ENCODE measurements at regions not wholly inside any gene's neighbourhood (a gene's known extent, or its start where the extent isn't known, plus 50 kb on each side); places are given as distances from the start of the nearest gene placed in this dataset.
"Not testable (repeated sequence)": the region's sequence is repeated elsewhere in the genome, so short reads cannot be mapped to it uniquely, and the experiment has no call there.

DNA sequence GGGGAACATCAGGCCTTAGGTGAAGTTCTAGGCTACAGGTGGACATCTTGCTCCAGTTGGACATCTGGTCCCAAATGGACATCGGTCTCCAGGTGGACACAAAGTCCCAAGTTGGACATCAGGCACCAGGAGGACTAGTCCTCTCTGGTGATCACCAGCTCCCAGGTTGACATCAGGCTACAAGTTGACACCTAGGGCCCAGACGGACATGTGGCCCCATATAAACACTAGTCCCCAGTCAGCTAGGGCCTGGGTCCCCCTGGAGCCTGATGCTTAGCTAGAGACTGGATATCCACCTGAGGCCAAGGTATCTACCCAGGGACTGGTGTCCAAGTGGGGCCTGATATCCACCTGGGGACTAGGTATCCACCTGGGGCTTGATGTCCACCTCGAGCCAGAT, 75.8 kb upstream of the ZNF337 start:
- not testable (repeated sequence) for DNase-seq

DNA sequence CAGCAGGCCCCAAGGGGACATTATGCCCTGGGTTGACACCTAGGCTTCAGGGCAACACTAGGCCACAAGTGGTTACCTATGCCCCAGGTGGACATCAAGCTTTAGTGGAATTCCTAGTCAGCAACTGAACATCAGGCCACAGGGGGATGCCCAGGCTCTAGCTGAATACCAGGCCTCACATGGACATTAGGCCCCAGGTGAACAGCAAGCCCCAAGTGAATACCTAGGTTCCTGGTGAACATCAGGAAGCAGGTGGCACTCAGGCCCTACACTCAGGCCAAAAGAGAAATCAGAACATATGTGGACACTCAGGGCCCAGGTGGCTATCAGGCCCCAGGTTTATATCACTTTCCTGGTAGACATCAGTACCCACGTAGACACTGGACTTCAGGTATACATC, 75.2 kb upstream of the ZNF337 start:
- not testable (repeated sequence) for DNase-seq

DNA sequence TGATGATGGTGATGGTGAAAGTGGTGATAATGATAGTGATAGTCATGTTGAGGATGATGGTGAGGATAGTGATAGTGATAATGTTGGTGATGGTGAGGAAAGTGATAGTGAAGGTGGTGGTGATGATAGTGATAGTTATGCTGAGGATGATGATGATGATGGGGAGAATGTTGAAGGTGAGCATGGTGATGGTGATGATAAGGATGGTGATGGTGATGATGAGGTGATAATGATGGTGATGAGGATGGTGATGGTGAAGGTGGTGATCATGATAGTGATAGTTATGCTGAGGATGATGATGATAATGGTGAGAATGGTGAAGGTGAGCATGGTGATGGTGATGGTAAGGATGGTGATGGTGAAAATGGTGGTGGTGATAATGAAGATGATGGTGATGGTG, 64.9 kb upstream of the ZNF337 start:
- no peak for DNase-seq

DNA sequence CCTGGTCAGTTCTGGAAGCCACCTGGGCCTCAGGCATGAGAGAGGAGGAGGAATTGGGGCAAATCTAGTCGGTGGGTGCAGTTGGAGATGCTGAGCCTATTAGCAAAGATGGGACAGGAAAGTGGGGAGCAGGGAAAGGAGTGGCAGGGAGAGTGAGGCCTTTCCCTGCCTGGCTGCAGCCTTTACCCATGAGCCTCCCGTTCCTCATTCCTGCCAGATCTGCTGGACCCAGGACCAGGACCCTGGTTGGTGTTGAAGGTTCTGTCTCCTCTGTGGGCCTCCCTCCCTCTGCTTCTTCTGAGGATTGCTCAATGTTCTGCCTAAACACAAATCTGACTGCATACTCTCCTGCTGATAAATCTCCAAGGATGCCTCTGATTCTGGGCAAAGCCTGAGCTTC, 64.4 kb upstream of the ZNF337 start:
- DNase-seq, result not testable (repeated sequence)

DNA sequence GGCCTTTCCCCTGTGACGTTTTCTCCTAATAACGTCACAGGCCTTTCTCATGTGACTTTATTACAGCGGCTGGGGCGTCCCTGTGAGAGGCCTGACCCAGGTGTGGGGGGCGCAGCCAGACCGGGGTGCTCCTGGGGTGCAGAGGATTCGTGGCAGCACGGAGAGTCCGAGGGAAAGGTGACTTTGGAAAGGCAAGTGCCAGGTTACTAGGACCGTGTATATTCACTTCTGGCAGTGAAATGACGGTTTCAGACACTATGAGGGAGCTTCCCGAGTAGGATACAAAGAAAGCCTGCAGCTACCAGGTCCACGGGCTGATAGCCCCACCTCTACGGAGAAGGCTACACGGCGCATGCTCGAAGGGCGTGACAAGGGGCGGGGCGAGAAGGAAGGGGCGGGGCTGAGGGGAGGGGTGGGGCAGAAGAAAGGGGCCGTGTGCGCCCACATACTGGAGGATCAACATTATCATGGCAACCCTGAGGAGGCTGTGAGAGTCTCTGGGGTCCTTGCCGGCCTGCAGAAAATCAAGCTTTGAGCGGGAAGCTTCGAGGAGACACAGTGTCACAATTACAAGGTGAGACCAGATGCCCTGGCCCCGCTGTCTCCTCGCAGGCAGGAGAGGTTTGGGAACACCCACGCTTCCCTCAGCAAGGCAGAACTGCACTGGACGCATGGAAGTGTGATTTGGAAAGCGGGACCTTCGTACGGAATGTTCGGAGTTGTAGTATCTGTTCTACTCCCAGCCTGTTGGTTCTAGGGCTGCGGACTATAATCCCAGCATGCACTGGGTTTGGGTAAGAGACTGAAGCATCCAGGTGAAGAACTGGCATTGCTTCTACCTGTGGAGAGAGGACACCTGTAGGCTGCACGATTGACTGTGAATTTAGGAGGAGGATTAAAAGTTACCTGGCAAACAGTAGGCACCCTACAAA, 54.4 kb upstream of the ZNF337 start:
- peak; percentile 58 for DNase-seq

DNA sequence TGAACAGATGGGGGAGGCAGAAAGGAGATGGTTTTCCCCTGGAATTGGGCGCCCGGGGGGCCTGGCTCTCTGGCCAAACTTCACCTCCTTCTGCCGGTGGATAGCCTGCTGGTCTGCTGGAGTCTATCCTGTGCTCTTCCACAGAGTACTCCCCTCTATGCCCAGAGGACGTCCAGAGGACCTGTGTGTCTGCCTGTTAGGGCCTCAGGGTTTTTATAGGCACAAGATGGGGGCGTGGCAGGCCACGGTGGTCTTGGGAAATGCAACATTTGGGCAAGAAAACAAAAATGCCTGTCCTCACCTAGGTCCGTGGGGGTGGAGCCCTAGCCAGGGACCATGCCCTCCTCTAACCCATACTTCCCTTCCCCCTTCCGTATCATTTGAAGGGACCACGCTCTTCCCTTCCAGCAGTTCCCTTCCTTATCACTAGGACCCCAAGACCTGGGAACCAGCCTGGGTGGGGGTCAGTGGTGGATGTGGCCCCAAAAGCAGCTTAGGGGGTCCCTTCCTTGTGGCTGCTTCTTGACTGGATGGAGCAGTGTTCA, 53.6 kb upstream of the ZNF337 start:
- no peak for DNase-seq

DNA sequence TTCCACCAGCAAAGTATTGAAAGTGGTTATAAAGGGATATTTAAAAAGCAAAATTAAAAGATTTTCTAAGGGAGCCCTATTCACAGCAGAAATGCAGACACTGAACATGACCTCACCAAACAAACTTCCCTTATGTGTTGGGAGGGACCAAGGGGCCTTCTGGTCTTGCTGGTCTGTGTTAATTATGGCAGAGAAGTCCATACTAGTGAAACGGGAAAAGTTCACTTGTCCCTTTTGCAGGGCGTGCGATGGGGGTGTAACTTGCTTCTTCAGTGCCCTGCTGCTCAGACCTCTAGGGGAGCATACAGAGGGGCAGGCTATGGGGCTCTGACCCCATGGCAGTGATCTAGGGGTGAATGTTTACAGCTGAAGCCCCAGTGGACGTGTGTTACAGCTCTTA, 53.0 kb upstream of the ZNF337 start:
- DNase-seq, result no peak

Data from stimulated activated CD4-positive, alpha-beta T cell treated with anti-CD3 and anti-CD28 coated beads, Interleukin-1b, Interleukin-23, amount 100 ng/mL, for 48 hours (primary cell).